HEK293 (cell line): ENCODE measurements at regions not wholly inside any gene's neighbourhood (a gene's known extent, or its start where the extent isn't known, plus 50 kb on each side); places are given as distances from the start of the nearest gene placed in this dataset.

Experiments used
- CTCF ChIA-PET: fragments of 350-600 bp; formaldehyde crosslinking; extraction: SDS; loops from one replicate; lab custom pipeline; 2021; ENCODE audit warnings: antibody characterized with exemption; lab: Yijun Ruan, JAX
- POLR2A ChIA-PET: fragments of 300-600 bp; formaldehyde crosslinking; extraction: SDS; loops from one replicate; lab custom pipeline; 2020; ENCODE audit warnings: antibody characterized with exemption, inconsistent platforms; lab: Yijun Ruan, JAX
- H3K27ac ChIP-seq: fragments of 200-500 bp; sonication (Bioruptor generic); 2 replicates; pipeline ENCODE4 v1.5.1; 2014; ENCODE audit warnings: low read depth, low read length, control low read depth, inconsistent platforms; ENCODE audit errors: extremely low read depth
- H3K36me3 ChIP-seq, 2 experiments: fragments of 200-500 bp in 1 of 2; sonication (Bioruptor generic) in 1 of 2; 1 replicate in 1 of 2; 2 replicates in 1 of 2; pipeline ENCODE4 v1.5.1; 2014 to 2017; ENCODE audit warnings: inconsistent platforms in 2 of 2, low read length in 2 of 2; ENCODE audit not compliant: control insufficient read depth in 2 of 2, insufficient read depth in 1 of 2
- H3K4me1 ChIP-seq: fragments of 200-500 bp; sonication (Bioruptor generic); 2 replicates; pipeline ENCODE4 v1.5.1; 2014; ENCODE audit warnings: mild to moderate bottlenecking, low read length, inconsistent platforms; ENCODE audit not compliant: control insufficient read depth, insufficient read depth
- H3K4me3 ChIP-seq: 2 replicates; pipeline ENCODE4 v1.5.1; 2011; ENCODE audit warnings: low read depth, mild to moderate bottlenecking, control low read depth, low read length, moderate library complexity
- H3K9me3 ChIP-seq: fragments of 200-500 bp; sonication (Bioruptor generic); 2 replicates; pipeline ENCODE4 v1.5.1; 2014; ENCODE audit warnings: low read depth, low read length, inconsistent platforms; ENCODE audit not compliant: control insufficient read depth, insufficient read depth
- ELK4 ChIP-seq: IDR thresholded peaks from 2 replicates; pipeline ENCODE4 v1.6.1; 2011; ENCODE audit warnings: mild to moderate bottlenecking, low read depth, low read length, borderline replicate concordance
- GLIS1 ChIP-seq: fragments of 450-650 bp; formaldehyde crosslinking; IDR thresholded peaks from 2 replicates; pipeline ENCODE4 v1.5.1; 2016; ENCODE audit warnings: missing biosample characterization, missing genetic modification characterization
- IKZF3 ChIP-seq: fragments of 450-650 bp; IDR thresholded peaks from 2 replicates; pipeline ENCODE4 v1.5.0; 2018; ENCODE audit warnings: missing biosample characterization, mild to moderate bottlenecking, missing genetic modification characterization, moderate library complexity
- MZF1 ChIP-seq: fragments of 450-650 bp; formaldehyde crosslinking; IDR thresholded peaks from 2 replicates; pipeline ENCODE4 v1.5.1; 2017; ENCODE audit warnings: missing biosample characterization, missing genetic modification characterization, borderline replicate concordance
- OSR2 ChIP-seq: fragments of 450-650 bp; formaldehyde crosslinking; IDR thresholded peaks from 2 replicates; pipeline ENCODE4 v1.5.1; 2016; ENCODE audit warnings: missing biosample characterization, missing genetic modification characterization
- PRDM1 ChIP-seq: fragments of 450-650 bp; formaldehyde crosslinking; IDR thresholded peaks from 2 replicates; pipeline ENCODE4; 2016; ENCODE audit warnings: missing biosample characterization, missing genetic modification characterization
- RBAK ChIP-seq: fragments of 450-650 bp; formaldehyde crosslinking; IDR thresholded peaks from 2 replicates; pipeline ENCODE4 v1.5.1; 2016; ENCODE audit warnings: missing biosample characterization, missing genetic modification characterization
- REPIN1 ChIP-seq: fragments of 450-650 bp; formaldehyde crosslinking; IDR thresholded peaks from 2 replicates; pipeline ENCODE4 v1.5.1; 2017; ENCODE audit warnings: missing biosample characterization, missing genetic modification characterization, low read depth
- SALL2 ChIP-seq: fragments of 450-650 bp; formaldehyde crosslinking; IDR thresholded peaks from 2 replicates; pipeline ENCODE4 v1.5.0; 2017; ENCODE audit warnings: missing biosample characterization, mild to moderate bottlenecking, missing genetic modification characterization, borderline replicate concordance
- WT1 ChIP-seq: fragments of 450-650 bp; formaldehyde crosslinking; IDR thresholded peaks from 2 replicates; pipeline ENCODE4 v1.5.1; 2016; ENCODE audit warnings: missing biosample characterization, missing genetic modification characterization
- ZBTB21 ChIP-seq: fragments of 450-650 bp; formaldehyde crosslinking; IDR thresholded peaks from 2 replicates; pipeline ENCODE4 v1.5.1; 2017; ENCODE audit warnings: missing biosample characterization, missing genetic modification characterization
- ZBTB49 ChIP-seq: fragments of 450-650 bp; formaldehyde crosslinking; IDR thresholded peaks from 2 replicates; pipeline ENCODE4 v1.5.1; 2016; ENCODE audit warnings: missing biosample characterization, missing genetic modification characterization, low read depth
- ZBTB8A ChIP-seq: fragments of 450-650 bp; formaldehyde crosslinking; IDR thresholded peaks from 2 replicates; pipeline ENCODE4 v1.5.1; 2016; ENCODE audit warnings: missing biosample characterization, missing genetic modification characterization
- ZEB2 ChIP-seq: fragments of 450-650 bp; formaldehyde crosslinking; IDR thresholded peaks from 2 replicates; pipeline ENCODE4 v1.5.1; 2016; ENCODE audit warnings: missing biosample characterization, missing genetic modification characterization
- ZFP3 ChIP-seq: fragments of 450-650 bp; formaldehyde crosslinking; IDR thresholded peaks from 2 replicates; pipeline ENCODE4 v1.5.1; 2016; ENCODE audit warnings: low read depth, missing biosample characterization, missing genetic modification characterization
- ZNF140 ChIP-seq: fragments of 450-650 bp; formaldehyde crosslinking; IDR thresholded peaks from 2 replicates; pipeline ENCODE4 v1.5.1; 2016; ENCODE audit warnings: missing biosample characterization, missing genetic modification characterization
- ZNF221 ChIP-seq: fragments of 450-650 bp; formaldehyde crosslinking; IDR thresholded peaks from 2 replicates; pipeline ENCODE4 v1.5.1; 2017; ENCODE audit warnings: missing biosample characterization, missing genetic modification characterization, borderline replicate concordance
- ZNF239 ChIP-seq: fragments of 450-650 bp; formaldehyde crosslinking; IDR thresholded peaks from 2 replicates; pipeline ENCODE4 v1.5.1; 2016; ENCODE audit warnings: missing biosample characterization, missing genetic modification characterization
- ZNF335 ChIP-seq: fragments of 450-650 bp; formaldehyde crosslinking; conservative IDR thresholded peaks from 2 replicates; pipeline ENCODE4 v1.5.1; 2016; ENCODE audit warnings: missing biosample characterization, missing genetic modification characterization
- ZNF341 ChIP-seq: fragments of 450-650 bp; formaldehyde crosslinking; IDR thresholded peaks from 2 replicates; pipeline ENCODE4; 2016; ENCODE audit warnings: low read depth, missing biosample characterization, missing genetic modification characterization
- ZNF501 ChIP-seq: fragments of 450-650 bp; formaldehyde crosslinking; IDR thresholded peaks from 2 replicates; pipeline ENCODE4 v1.5.1; 2016; ENCODE audit warnings: missing biosample characterization, missing genetic modification characterization
- ZNF518A ChIP-seq: fragments of 450-650 bp; formaldehyde crosslinking; conservative IDR thresholded peaks from 2 replicates; pipeline ENCODE4 v1.5.1; 2016; ENCODE audit warnings: low read depth, missing biosample characterization, missing genetic modification characterization
- ZNF530 ChIP-seq: fragments of 450-650 bp; formaldehyde crosslinking; IDR thresholded peaks from 2 replicates; pipeline ENCODE4 v1.5.1; 2016; ENCODE audit warnings: low read depth, missing biosample characterization, missing genetic modification characterization
- ZNF548 ChIP-seq: fragments of 450-650 bp; formaldehyde crosslinking; IDR thresholded peaks from 2 replicates; pipeline ENCODE4 v1.5.1; 2016; ENCODE audit warnings: missing biosample characterization, missing genetic modification characterization
- ZNF600 ChIP-seq: fragments of 450-650 bp; formaldehyde crosslinking; IDR thresholded peaks from 2 replicates; pipeline ENCODE4 v1.5.1; 2016; ENCODE audit warnings: missing biosample characterization, missing genetic modification characterization
- ZNF707 ChIP-seq: fragments of 450-650 bp; formaldehyde crosslinking; IDR thresholded peaks from 2 replicates; pipeline ENCODE4 v1.5.1; 2016; ENCODE audit warnings: missing biosample characterization, missing genetic modification characterization
- ZNF76 ChIP-seq: fragments of 450-650 bp; formaldehyde crosslinking; IDR thresholded peaks from 2 replicates; pipeline ENCODE4; 2016; ENCODE audit warnings: low read depth, missing biosample characterization, missing genetic modification characterization, borderline replicate concordance
- TF ChIP-seq, protein P1 (sequence below): fragments of 450-650 bp; formaldehyde crosslinking; IDR thresholded peaks from 2 replicates; pipeline ENCODE4 v1.5.1; 2016; ENCODE audit warnings: missing biosample characterization, missing genetic modification characterization

DNA sequence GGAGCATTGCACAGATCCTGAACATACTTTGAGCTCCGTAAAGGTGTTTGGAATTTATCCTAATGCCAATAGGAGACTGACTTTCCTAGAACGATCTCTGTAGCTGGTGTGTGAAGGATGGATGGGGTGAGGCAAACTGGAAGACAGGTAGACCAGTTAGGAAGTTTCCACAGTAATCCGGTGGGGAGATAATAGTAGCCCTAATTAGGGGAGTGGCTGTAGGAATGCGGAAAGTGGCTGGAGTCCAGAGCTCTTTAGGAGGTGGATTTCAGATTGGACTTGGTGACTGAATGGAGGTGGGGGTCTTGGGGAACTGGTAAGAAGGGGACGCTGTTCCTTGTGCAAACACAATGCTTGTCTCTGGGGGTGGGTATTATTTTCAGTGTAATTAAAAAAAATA, 146.3 kb downstream of the SOX4 start:
- Histone ChIP-seq H3K4me1 (peaks cover 49% of the 10 kb centered on the region), H3K4me3 (no peak overlapping the region), H3K36me3 (no peaks in the 10 kb centered on the region), H3K27ac (no peak overlapping the region; the same call in 1 of the 2 replicates), H3K9me3 (no peaks in the 10 kb centered on the region)
- POLR2A ChIA-PET = interaction anchor here (4.7 kb wide), 1 partner anchor 145 kb away, joined by 52 read pairs; the partner anchor contains the start of gene SOX4
- CTCF ChIA-PET = interaction anchor here (0.5 to 1.3 kb wide), 3 partner anchors 25 to 194 kb away, joined by 3 to 4 read pairs (median 3); no protein-coding TSS in a partner anchor
- TF ChIP-seq ZNF548 = peak; percentile 77; the same call in 1 of the 2 replicates
- TF ChIP-seq IKZF3 (tag by site-specific recombination) = peak; percentile 12; the same call in 1 of the 2 replicates
- TF ChIP-seq ZBTB21 (tag by site-specific recombination) = no peak
- TF ChIP-seq ZBTB8A (tag by site-specific recombination) = no peak
- no peak for TF ChIP-seq MZF1 (tag by site-specific recombination)
- TF ChIP-seq ZNF335 (tag by site-specific recombination) = no peak
- TF ChIP-seq REPIN1 = 0 out of 2 replicates have a peak, but pooled peaks have one; percentile 67
- no peak for TF ChIP-seq ZNF518A (tag by site-specific recombination)
- TF ChIP-seq WT1 (tag by site-specific recombination) = peak; percentile 74
- TF ChIP-seq ZNF239 (tag by site-specific recombination) = no peak
- TF ChIP-seq ZNF221 (tag by site-specific recombination) = no peak
- TF ChIP-seq ELK4 = no peak
- TF ChIP-seq ZNF530 (tag by site-specific recombination) = no peak
- no peak for TF ChIP-seq ZNF707
- no peak for TF ChIP-seq ZNF76 (tag by site-specific recombination)
- no peak for TF ChIP-seq ZBTB49 (tag by site-specific recombination)
- no peak for TF ChIP-seq RBAK (tag by site-specific recombination)
- TF ChIP-seq ZNF341 (tag by site-specific recombination) = no peak
- no peak for TF ChIP-seq ZNF501 (tag by site-specific recombination)
- no peak for TF ChIP-seq SALL2 (tag by site-specific recombination)
- no peak for TF ChIP-seq ZFP3 (tag by site-specific recombination)
- TF ChIP-seq OSR2 = peak; percentile 9; the same call in 1 of the 2 replicates
- TF ChIP-seq ZNF140 (tag by site-specific recombination) = no peak
- TF ChIP-seq, protein P1, sequence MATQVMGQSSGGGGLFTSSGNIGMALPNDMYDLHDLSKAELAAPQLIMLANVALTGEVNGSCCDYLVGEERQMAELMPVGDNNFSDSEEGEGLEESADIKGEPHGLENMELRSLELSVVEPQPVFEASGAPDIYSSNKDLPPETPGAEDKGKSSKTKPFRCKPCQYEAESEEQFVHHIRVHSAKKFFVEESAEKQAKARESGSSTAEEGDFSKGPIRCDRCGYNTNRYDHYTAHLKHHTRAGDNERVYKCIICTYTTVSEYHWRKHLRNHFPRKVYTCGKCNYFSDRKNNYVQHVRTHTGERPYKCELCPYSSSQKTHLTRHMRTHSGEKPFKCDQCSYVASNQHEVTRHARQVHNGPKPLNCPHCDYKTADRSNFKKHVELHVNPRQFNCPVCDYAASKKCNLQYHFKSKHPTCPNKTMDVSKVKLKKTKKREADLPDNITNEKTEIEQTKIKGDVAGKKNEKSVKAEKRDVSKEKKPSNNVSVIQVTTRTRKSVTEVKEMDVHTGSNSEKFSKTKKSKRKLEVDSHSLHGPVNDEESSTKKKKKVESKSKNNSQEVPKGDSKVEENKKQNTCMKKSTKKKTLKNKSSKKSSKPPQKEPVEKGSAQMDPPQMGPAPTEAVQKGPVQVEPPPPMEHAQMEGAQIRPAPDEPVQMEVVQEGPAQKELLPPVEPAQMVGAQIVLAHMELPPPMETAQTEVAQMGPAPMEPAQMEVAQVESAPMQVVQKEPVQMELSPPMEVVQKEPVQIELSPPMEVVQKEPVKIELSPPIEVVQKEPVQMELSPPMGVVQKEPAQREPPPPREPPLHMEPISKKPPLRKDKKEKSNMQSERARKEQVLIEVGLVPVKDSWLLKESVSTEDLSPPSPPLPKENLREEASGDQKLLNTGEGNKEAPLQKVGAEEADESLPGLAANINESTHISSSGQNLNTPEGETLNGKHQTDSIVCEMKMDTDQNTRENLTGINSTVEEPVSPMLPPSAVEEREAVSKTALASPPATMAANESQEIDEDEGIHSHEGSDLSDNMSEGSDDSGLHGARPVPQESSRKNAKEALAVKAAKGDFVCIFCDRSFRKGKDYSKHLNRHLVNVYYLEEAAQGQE (tag by site-specific recombination) = no peak
- 0 out of 2 replicates have a peak, but pooled peaks have one; percentile 54 for TF ChIP-seq ZNF600 (tag by site-specific recombination)
- TF ChIP-seq PRDM1 (tag by site-specific recombination) = no peak
- TF ChIP-seq GLIS1 (tag by site-specific recombination) = 0 out of 2 replicates have a peak, but pooled peaks have one; percentile 25
- TF ChIP-seq ZEB2 (tag by site-specific recombination) = no peak
